Ascending aorta (tissue), 2 donors: ENCODE measurements at regions not wholly inside any gene's neighbourhood (a gene's known extent, or its start where the extent isn't known, plus 50 kb on each side); places are given as distances from the start of the nearest gene placed in this dataset.
A peak's percentile ranks its signal among the peaks of the same experiment; 100 is the strongest.

Source experiments
- DNase-seq, 2 donors: peaks; one replicate each; pipeline ENCODE4 v3.0.0-alpha.2; 2019; ENCODE audit warnings: low spot score in 2 of 2
- H3K27ac ChIP-seq, 2 donors: fragments of 200-600 bp; sonication (generic); one replicate each; pipeline ENCODE4 v1.5.1; 2016 to 2017; ENCODE audit warnings: mild to moderate bottlenecking in 1 of 2
- H3K27me3 ChIP-seq: fragments of 200-600 bp; sonication (generic); one replicate; pipeline ENCODE4 v1.5.1; 2017
- H3K36me3 ChIP-seq, 2 donors: fragments of 200-600 bp; sonication (generic); one replicate each; pipeline ENCODE4 v1.5.1; 2016
- H3K4me1 ChIP-seq, 2 donors: fragments of 200-600 bp; sonication (generic); one replicate each; pipeline ENCODE4 v1.5.1; 2016 to 2017; ENCODE audit warnings: mild to moderate bottlenecking in 1 of 2
- H3K4me3 ChIP-seq, 2 donors: fragments of 200-600 bp; sonication (generic); one replicate each; pipeline ENCODE4 v1.5.1; 2016 to 2017; ENCODE audit warnings: mild to moderate bottlenecking in 1 of 2
- H3K9me3 ChIP-seq, 2 donors: fragments of 200-600 bp; sonication (generic); one replicate each; pipeline ENCODE4 v1.5.1; 2016
- CTCF ChIP-seq, 3 experiments: fragments of 200-600 bp in 2 of 3; fragments of 450-650 bp in 1 of 3; sonication (generic) in 2 of 3; IDR thresholded peaks; one replicate each; pipeline ENCODE4 v1.5.1; 2016 to 2019; ENCODE audit warnings: antibody characterized with exemption in 3 of 3, mild to moderate bottlenecking in 1 of 3, moderate library complexity in 1 of 3
- intact Hi-C: fragments of 100-400 bp; cut with DNase I; formaldehyde crosslinking; loops from one replicate; pipeline ENCODE4 v1.15.1; 2023

DNA sequence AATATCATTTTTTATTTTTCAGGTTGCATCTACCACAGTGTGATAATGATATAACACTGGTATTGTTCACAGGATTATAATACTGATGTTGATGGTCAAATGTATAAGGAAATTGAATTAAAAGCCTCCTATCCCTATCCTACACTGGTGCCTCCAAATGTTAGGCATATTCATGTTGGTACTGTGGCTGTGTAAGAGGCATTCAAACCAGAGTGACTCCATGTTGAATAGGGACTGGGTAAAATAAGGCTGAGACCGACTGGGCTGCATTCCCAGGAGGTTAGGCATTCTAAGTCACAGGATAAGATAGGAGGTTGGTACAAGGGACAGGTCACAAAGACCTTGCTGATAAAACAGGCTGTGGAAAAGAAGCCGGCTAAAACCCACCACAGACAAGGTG is 68.9 kb upstream of the RNU6-1 start:
- Histone ChIP-seq H3K4me1 (peaks cover 0 to 8% of the 10 kb centered on the region in 2 donors), H3K4me3 (no peak overlapping the region), H3K36me3 (no peaks in the 10 kb centered on the region), H3K27ac (no peak overlapping the region), H3K9me3 (peaks cover 0 to 13% of the 10 kb centered on the region in 2 donors), H3K27me3 (no peaks in the 10 kb centered on the region)
- no peak for DNase-seq
- intact Hi-C loops: no loop called here
- TF ChIP-seq CTCF (IDR thresholded peaks at IDR 0.05): no peak

DNA sequence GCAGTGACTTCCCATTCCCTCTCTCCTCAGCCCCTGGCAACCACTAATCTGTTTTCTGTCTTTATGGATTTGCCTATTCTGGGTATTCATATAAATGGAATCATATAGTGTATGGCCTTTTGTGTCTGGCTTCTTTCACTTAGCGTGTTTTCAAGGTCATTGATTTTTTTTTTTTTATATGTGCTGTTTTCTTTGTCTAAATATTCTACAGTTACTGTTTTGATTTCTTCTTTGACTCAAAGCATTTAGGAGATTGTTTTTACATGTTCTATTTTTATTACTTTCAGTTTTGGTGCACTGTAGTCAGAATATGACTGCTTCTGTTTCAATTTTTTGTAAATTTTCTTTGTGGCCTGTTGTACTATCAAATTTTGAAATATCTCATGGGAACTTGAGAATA is 71.9 kb upstream of the RNU6-1 start:
- no peak overlapping the region for H3K4me3 ChIP-seq
- intact Hi-C loops: loop anchor here (10.0 kb wide), 1 partner anchor 47 kb away; no protein-coding TSS in a partner anchor

GRCh38 chr15:67914028-67914427 is 74.2 kb upstream of the RNU6-1 start:
- no peak for DNase-seq
- intact Hi-C loops: loop anchor here (2.0 to 10.0 kb wide), 2 partner anchors 29 to 49 kb away; no protein-coding TSS in a partner anchor
- Histone ChIP-seq H3K36me3 (no peaks in the 10 kb centered on the region), H3K9me3 (peaks cover 0 to 13% of the 10 kb centered on the region in 2 donors), H3K4me1 (peaks cover 13 to 54% of the 10 kb centered on the region in 2 donors), H3K27ac (peak overlapping the region; percentile 87 to 92), H3K27me3 (no peaks in the 10 kb centered on the region), H3K4me3 (peak overlapping the region in 1 of 2 donors; percentile 43)
- no peak for TF ChIP-seq CTCF (IDR thresholded peaks at IDR 0.05)

More for the DNA sequence above, 71.9 kb upstream of the RNU6-1 start:
- Histone ChIP-seq H3K4me1 (peaks cover 4 to 31% of the 10 kb centered on the region in 2 donors), H3K9me3 (peaks cover 0 to 13% of the 10 kb centered on the region in 2 donors), H3K27me3 (no peaks in the 10 kb centered on the region), H3K27ac (peak overlapping the region; percentile 36 to 48), H3K36me3 (no peaks in the 10 kb centered on the region)
- DNase-seq: no peak
- TF ChIP-seq CTCF (IDR thresholded peaks at IDR 0.05): no peak

DNA sequence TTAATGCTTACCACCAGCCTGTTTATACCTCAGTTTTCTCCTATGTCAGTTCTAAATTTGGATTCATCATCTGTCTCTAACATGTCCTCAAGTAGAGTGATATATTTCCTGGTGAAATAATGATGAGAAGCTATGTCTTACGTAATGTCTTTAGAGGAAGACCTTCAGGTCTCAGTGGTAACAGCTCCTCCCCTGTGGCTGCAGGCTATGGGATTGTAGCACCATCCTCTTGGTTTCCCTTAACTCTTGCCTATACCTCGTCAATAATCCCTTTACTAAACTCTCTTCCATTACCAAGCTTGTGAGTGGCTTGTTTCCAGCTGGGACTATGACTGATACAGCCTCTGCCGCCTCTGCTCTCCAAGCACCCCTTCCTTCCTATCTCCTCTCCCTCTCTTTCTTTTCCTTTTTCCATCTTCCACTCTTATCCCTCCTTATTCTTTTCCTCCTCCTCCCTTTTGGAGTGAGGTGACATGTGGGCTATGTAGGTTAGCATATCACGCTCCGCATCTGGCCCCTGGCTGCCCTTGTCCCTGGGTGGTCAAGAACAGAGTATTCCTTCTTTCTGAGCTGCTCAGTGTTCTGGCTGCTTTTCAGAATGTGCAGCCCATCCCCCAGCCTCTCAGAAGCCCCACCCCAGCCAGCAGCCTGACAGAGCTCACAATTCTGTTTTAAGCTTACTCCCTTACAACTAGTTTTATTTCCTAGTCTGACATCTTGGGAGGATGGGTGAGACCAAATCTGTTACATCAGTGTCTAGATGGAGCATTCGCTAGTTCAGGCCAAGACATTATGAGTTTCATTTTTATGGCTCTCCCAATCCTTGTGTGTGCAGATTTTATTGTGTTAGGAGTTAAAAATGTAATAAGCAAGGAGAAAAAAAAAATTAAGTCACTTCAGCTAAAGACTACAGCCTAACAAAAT is 75.0 kb upstream of the RNU6-1 start:
- Histone ChIP-seq H3K4me3 (peak overlapping the region; percentile 26 to 43), H3K27ac (peak overlapping the region; percentile 87 to 92), H3K36me3 (no peaks in the 10 kb centered on the region), H3K27me3 (no peaks in the 10 kb centered on the region), H3K4me1 (peaks cover 13 to 54% of the 10 kb centered on the region in 2 donors), H3K9me3 (peaks cover 0 to 11% of the 10 kb centered on the region in 2 donors)
- TF ChIP-seq CTCF (IDR thresholded peaks at IDR 0.05): no peak
- intact Hi-C loops: loop anchor here (1.0 to 10.0 kb wide), 4 partner anchors 30 to 50 kb away; no protein-coding TSS in a partner anchor
- peak; percentile 29 to 80 for DNase-seq

DNA sequence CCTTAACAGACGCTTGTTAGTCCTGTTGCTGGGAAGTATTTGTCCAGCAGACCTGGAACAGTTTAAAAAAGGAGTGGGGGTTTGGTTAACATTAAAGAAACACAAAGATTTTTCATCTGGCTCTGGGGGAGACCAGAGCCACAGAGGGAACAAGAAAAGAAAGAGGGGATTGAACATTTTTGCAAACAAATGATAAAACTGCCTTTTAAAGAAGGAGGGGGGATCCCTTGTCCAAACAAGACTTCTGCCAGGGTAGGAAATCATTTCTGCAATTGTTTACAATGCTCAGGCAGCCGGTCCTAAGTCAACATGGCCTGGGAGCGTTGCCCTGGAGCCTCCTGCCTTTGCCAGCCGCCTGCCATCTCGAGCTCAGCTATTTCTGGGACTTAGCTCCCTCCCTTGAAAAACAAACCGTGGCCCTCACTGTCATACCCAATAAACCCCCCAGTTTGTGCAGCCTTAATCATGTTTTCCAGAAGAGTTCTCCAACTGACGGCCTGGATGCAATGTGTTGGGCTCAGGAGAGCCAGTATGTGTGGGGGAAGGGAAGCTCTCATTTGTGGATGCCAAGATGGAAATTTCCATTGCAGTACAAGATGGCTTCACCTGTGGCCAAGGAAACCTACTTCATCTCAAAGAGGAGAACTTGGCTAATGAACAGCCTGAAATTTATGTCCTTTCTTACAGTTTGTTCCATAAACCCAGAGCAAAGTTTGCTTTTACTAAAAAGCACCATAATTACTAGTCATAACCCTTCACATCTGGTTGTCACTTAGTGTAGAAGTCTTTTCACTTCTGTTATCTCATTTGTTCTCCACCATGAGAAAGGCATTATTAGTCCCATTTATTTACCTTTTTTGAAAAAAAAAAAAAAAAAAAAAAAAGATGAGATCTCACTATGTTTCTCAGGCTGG is 75.9 kb upstream of the RNU6-1 start:
- H3K4me3 ChIP-seq: peak overlapping the region; percentile 13 to 43
- intact Hi-C loops: loop anchor here (1.0 to 10.0 kb wide), 4 partner anchors 29 to 51 kb away; no protein-coding TSS in a partner anchor
- TF ChIP-seq CTCF (IDR thresholded peaks at IDR 0.05): no peak
- H3K27ac ChIP-seq: peak overlapping the region; percentile 87 to 92
- H3K36me3 ChIP-seq: no peaks in the 10 kb centered on the region
- H3K4me1 ChIP-seq: peaks cover 13 to 54% of the 10 kb centered on the region in 2 donors
- no peaks in the 10 kb centered on the region for H3K27me3 ChIP-seq
- H3K9me3 ChIP-seq: peaks cover 0 to 3% of the 10 kb centered on the region in 2 donors
- DNase-seq: peak; percentile 43 to 84
